HG02798 (cell line): ENCODE measurements at regions not wholly inside any gene's neighbourhood (a gene's known extent, or its start where the extent isn't known, plus 50 kb on each side); places are given as distances from the start of the nearest gene placed in this dataset.
"Not testable (repeated sequence)": the region's sequence is repeated elsewhere in the genome, so short reads cannot be mapped to it uniquely, and the experiment has no call there.

ENCODE experiments used
- ATAC-seq: cut with Tn5 transposase; IDR thresholded peaks from one replicate; pipeline ENCODE4 v1.9.1; 2021; ENCODE audit warnings: mild to moderate bottlenecking; ENCODE audit not compliant: unreplicated experiment, poor library complexity

DNA sequence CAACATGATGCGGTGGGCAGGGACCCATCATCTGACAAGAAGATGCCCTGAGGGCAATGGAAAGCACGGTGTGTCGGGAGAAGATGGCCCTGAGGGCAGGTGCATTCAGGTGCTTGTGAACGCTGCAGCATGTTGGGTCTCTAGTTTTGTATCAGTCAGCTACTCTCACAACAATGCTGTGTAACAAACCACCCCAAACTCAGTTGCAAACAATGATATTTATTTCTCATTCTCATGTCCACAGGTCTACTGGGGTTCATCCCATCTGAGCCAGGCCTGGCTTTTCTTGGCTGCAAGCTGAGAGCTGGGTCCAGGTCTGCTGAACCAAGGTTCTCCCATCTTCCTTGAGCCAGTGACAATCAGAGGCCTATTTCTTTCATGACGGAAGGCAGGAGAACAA, 461.6 kb downstream of the PREX1 start:
- no peak for ATAC-seq

DNA sequence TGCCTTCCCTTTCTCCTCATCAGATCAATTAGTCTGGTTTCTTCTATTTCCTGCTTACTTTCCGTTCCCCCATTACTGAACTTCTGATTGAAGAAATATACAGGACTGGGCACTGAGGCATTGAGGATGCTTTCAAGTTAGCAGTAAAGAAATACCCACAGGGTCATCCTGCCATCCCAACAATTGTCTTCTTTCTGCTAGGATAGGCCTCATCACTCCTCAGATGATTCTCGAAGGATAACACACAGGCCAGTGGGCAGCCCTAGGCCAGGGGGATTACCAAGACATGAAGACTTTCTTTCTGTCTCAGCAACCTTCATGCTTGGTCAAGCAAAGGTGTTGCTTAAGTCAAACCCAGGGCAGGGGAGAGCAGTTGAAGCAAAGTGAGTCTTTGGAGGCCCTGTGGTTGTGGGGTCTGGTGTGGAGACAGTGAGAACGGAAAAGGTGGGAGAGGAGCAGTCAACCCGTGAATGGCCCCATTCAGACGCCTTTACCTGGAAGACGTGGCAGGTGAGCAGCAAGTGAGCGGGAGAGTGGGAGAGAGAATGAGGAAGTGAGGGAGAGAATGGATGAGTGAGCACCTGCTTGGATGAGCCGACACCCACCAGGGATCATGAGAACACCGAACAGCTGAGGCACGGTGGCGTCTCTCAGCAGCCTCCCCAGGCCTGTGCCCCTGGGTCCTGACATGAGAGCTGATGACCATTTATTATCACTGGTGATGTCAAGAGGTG, 462.9 kb downstream of the PREX1 start:
- ATAC-seq = no peak

DNA sequence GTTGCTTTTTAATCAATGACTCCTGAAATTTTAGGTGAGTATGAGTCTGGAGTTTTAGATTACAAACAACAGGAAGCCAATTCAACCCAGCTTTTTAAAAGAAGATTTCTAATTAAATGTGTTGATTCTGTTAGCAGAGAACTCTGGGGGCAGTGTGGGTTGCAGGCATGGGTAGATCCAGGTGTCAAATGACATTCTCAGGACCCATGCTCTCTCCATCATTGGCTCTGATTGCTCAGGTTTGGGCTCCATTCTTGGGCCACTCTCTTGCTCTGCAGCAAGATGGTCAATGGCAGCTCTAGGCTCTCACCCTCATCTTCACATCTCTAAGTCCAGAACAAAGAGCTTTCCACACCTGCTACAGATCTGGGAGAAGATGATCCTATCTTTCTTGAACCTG, 463.7 kb downstream of the PREX1 start:
- no peak for ATAC-seq

DNA sequence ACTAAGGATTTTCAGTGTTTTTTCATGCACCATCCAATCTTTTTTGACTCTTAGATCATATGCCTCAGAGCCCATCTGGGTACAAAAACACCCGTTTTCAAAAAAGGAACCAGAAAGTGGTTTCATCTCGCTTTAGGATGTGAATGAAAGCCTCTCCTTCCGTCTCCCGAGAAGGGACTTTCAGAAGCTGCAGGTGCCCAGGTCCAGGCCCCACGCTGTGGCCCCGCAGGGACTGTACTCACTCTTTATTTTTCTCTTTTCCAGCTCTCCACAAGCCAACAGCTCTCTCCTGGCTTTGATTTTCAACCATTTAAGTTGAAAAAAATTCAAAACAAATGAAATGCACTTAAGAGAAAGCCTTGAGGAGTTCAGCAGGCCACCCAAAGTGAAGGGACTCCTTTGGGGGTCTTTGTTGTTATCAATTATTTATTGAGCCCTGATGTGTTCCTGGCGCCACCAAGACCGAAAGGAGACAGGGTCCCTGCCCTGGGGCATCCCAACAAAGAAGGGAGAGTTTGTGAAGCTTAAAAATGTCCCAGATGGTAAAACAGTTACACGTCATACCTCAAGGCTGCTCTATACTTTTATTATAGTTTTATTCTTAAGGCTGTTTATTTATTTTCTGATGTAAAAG, 467.3 kb downstream of the PREX1 start:
- ATAC-seq = peak; percentile 39

DNA sequence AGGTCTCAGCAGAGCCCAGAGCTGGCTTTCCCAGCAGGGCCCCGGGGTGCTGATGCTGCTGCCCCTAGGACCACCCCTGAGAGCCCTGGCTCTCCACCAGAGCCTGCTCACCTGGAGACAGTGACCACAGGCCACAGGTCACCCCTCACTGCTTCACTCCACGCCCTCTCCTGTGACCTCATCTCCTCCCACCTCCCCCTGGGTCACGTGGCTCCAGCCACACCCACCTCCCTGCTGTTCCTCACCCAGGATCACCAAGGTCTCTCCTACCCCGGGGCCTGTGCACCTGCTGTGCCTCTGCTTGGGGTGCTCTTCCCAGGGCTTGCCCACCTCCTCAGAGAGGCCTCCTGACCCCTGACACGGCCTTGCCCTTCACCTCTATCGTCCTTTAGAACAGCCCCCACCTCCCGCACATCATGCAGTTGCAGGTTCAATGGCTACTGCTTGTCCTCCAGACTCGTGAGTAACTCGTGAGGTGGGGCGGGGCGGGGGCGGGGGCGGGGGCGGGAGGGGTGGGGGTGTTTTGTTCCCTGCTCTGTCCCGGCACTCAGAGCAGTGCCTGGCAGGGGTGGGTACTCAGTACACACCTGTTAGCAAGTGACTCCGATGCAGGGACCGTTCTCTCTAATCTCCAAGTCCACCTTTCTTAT, 468.0 kb downstream of the PREX1 start:
- peak; percentile 74 for ATAC-seq

DNA sequence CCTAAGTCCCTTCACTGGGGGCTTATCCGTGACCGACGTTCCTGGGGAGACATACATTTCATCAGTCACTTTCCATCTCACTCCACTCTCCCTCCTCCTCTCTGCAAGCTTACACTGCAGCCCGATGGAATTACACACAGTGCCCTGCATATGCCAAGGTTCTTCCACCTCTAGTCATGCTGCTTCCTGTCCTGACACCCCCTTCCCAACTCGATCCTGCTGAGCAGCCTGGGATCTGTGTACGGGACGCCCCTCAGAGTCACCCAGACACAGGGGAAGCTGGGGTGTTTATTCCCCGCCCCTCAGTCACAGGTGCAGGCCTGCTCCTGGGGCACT, 468.8 kb downstream of the PREX1 start:
- ATAC-seq = not testable (repeated sequence)

DNA sequence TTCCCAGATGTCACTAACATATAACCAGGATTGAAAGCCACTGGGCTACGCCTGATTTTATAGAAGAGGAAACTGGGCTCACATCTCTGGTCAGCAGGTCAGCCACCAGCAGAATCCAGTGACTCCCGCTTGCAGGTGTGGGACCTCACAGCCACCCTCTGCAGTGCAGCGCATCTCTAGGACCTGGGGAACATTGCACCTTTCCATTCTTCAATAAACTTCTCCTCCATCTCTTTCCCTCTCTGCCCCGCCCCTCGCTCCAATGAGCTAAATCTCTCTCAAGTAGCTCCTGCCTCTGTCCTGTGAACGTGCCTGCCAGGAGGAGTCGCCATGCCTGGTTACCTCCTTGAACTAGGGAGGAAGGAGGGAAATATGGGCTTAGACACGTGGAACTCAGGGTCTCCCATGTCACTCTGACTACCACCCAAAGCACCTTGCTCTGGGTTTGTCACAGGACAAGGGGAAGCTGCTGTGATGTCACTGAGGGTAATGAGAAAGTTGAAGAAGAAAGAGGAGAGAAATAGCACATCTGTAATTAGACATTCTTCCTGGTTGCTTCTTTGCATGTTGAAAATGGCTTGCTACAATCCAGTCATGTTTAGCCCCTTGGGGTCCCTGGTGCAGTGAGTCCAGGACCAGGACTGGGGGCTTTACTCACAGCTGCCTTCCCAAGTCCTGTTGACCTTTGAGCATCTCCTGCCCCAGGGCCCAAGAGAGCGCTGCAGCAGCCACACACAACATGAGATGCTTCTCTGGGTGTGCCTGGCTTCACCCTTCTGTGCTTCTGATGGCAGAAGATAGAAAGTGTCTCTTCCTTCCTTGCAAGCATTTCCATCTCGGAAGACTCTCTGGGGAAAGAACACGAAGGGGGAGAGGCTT, 469.4 kb downstream of the PREX1 start:
- no peak for ATAC-seq

DNA sequence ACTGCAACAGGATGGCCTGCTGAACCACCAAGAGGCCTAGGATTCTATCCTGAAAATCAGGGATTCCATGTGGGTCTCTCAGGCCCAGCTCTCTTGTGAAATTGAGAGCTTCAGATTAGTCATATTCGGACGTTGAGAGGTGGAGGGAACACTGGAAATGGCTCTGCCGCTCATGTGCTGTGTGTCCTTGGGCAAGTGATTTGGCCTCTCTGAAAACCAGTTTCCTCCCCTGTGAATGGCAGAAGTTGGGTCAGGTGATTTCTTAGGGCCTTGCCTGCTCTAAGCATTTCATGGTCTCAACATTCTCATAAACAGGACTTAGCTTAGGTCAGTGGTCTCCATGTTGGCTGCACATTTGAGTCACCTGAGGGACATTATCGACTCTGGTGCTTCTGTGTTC, 470.1 kb downstream of the PREX1 start:
- no peak for ATAC-seq

DNA sequence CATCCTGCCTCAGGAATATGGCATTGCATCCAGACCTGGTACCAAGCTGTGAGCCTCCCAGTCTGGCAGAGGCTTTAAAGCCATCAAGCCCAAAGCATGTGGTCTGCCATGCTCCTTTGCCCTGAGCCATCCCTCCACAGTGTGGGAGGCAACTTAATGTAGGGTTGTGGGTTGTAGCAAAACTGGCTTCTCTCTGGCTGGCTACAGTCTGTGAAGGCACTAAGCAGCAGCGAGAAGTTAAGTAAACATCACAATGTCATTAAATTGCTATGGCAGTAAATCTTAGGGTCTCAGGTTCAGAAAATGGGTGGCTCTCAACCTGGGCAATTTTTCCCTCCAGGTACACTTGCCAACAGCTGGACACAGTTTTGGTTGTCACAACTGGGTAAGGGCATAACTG, 472.9 kb downstream of the PREX1 start:
- ATAC-seq = no peak

DNA sequence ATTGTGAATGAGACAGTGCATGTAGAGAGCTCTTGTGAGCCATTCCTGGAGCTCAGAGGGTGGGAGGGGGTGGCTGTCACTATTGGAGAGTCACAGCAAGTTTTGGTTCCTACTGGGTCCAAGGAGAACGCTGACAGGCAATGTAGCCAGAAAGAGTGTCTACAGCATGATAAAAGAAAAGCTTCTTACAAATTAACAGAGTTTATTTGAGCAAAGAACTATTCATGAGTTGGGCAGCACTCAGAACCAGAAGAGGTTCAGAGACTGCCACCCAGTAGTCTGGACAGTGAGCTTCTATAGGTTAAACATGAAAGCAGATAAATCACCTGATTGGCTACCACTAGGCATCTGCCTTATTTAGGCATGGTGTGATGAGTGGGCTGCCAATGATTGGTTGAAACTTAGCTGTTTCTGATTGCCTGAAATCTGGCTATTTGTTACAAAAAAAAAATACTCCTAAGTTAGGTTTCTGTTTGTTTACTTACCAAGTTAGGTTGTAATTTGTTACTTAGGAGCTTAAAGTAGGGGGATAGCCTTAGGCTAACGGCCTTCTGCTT, 473.4 kb downstream of the PREX1 start:
- ATAC-seq = no peak

DNA sequence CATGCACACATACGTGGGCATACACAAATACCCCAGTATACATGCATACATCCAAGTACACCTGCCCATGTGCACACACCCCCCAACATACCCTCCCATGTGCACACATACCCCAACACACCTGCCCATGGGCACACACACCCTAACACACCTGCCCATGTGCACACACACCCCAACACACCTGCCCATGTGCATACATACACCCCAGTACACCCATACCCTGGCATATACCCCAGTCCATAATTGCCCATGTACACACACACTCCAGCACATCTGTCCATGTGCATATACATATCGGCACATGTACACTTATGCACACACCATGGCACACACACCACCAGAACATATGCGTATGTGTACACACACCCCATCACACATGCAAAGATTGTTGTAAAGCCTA, 475.2 kb downstream of the PREX1 start:
- ATAC-seq = no peak

DNA sequence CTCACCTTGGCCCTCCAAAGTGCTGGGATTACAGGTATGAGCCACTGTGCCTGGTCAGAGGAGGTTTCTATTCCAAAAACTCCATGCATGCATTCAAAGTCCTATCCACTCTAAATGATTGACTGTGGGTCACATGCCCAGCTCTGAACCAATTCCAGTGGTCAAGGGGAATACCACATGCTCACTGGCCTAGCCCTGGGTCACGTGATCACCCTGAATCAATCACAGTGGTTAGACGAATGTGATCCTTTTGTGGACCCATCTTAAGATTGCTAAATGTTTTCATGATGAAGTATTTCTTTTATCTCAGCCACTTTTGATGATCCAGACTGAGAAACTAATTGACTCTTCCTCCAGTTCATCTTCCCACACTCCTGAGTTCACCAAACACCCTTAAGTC, 475.8 kb downstream of the PREX1 start:
- no peak for ATAC-seq

DNA sequence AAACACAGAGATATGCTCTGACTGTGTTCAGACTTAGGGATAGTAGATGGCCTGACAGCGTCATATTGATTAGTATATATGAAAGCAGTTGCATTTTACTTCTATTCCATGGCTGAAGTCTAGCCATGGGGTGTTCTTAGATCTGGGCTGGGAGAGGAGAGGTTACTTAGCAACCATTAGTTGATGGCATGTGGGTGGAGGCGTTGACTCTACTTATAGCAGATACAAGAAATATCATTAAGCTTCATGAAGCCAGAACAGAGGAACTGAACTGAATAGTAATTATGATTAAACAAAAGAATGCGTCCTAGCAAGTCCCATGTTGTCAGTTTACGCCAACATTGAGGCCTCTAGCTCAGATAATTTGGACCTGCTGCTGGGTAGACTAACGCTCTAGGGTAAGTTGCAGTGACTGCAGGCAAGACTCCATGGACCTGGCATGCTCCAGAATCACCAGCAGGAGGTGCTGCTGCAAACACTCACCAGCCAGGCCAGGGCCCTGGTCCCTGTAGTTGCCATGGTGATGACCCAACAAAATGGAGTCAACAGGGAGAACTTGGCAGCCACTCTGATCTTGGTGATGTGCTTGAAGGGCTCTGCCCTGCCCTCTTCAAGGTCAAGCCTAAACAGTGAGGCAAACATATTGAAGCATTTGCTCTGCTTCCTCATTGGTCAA, 477.3 kb downstream of the PREX1 start:
- no peak for ATAC-seq

DNA sequence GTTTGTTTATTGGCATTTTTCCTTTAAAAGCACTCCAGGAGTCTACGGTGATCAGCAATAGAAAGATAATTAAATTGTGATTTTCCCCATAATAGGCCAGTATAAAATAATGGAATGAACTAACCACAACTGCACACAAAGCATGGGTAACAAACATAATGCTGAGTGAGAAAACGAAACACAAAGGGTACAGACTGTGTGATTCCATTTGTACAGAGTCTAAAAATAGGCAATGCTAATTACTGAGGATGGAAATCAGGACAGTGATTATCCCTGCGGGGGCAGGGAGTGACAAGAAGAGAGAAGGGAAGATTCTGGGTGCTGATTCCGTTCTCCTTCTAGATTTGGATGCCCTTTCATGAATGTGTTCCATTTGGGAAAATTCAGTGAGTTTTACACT, 478.1 kb downstream of the PREX1 start:
- ATAC-seq = no peak

DNA sequence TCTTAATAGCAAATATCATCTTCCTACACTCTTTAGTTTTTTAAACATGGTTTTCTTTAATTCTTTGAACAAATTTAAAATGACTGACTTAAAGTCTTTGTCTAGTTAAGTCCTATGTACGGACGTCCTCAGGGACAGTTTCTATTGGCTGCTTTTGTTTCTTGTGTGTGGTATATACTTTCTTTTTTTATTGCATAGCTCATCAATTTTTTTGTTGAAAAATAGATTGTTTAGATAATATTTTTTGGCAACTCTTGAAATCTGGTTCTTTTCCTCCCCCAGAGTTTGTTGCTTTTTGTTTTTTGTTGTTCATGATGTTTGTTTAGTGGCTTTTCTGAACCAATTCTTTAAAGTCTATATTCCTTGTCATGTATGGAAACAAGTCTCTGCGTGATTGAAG, 479.8 kb downstream of the PREX1 start:
- ATAC-seq = no peak

DNA sequence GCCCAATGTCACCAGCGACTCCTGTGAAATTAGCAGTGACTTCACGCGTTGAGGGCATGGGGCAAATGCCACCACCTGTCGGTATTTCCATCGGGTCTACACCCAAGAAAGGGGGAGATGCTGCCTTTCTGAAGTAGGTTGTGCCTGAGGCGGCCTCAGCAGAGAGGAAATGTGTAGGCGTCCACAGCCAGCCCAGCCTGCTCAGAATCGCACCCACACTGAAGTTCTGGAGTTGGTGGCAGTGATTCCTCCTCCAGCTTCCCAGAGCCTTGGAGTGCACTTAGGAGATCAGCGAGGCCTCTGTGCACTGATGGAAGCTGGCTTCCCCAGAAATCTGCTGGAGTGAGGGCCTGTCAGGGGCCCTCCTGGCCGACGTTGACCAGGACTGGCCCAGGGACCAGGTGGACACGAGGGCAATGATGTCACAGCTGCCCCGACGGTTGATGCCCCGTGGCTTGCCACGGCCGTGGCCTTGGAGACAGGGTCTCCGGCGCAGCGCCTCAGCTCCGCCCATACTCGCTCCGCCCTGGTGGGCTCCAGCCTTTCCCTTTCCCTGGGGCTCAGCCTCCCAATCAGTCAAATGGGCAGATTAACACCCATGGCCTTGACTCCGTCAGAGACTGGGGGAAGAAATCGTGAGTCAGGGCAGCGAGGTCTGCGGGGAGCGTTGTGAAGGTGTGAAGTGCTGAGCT, 484.8 kb downstream of the PREX1 start:
- ATAC-seq = no peak

DNA sequence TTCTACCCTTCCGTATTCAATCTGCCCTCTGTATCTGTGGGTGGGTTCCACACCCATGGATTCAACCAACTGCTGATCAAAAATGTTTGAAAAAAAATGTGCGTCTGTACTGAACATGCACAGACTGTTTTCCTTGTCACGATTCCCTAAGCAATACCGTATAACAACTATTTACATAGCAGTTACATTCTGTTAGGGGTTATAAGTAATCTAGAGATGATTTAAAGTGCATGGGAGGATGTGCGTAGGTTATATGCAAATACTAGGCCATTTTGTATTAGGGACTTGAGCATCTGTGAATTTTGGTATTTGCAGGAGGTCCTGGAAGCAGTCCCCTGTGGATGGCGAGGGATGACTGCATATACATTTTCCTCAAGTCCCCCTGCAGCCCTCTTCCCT, 486.9 kb downstream of the PREX1 start:
- ATAC-seq = no peak

DNA sequence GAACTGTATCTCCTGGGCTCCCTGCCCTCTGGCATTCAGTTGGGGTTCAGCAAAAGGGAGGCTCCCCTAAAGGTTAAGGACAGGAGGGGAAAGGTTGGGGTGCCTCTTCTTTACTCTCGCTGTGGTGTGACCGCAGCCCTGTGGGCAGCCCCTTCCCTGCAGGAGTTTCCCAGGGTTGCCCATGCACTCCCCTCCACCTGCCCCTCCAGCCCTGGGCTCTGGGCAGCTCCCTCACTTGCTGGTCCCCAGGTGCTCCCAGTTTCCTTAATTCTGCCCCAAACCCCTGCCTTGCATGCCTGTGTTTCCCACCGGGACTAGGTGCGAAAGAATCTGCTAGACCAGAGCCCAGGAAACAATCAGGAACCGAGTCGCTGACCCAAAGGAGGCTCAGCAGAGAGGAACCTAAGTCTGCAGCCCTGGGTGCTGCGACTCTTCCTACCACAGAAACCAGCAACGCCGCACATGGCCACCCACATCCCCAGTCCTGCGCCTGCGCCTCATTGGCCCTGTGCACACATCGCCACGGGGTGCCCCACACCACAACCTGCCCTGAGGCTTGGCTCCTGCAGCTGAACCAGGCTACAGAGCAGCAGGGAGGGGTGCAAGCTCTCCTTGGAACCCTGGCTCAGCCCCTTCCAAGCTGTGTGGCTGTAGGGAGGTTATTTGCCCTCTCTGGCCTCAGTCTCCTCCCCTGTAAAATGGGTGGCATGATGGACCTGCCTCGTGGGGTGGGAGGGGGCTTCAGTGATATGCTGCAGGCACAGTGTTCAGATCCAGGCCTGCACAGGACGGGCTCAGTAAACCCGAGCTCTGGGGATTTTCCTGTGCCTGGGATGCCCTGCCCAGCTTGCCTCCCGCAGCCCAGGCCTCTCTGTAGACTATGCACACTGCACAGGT, 487.6 kb downstream of the PREX1 start:
- ATAC-seq = peak; percentile 41
